ENCODE measurements at regions not wholly inside any gene's neighbourhood (a gene's known extent, or its start where the extent isn't known, plus 50 kb on each side); places are given as distances from the start of the nearest gene placed in this dataset.

DNA sequence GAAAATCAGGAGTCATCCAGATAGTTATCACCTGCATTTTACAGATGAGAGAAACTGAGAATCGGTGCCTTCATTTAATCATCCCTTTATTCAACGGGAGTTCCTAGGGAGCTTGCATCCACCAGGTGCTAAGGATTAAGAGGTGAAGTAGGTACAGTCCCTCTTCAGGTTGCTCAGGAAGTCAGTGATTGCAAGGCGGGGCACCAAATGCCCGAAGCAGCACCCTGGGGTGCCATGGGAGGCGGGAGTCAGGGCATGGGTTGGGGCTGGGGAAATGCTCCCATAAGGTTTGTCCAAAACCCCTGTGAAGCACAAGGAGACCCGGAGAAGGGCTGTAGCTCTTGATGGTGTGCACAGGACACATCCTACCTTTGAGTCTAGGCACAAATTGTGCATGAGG, 98.8 kb upstream of the KLF4 start:
- Histone ChIP-seq H2BK120ac (ENCODE audit: low read depth, low read length) (no peak overlapping the region), H2BK5ac (ENCODE audit: low read depth, low read length, poor library complexity, severe bottlenecking) (no peak overlapping the region), H3K36me3 (ENCODE audit: control insufficient read depth in 1 of 2, insufficient read depth in 2 of 2, low read depth in 1 of 2, low read length in 2 of 2) (no peaks in the 10 kb centered on the region), H2AFZ (ENCODE audit: low read depth, low read length) (no peak overlapping the region), H3K14ac (ENCODE audit: low read length in 2 of 2) (no peak overlapping the region), H3K9ac (ENCODE audit: low read length) (no peak overlapping the region), H4K8ac (ENCODE audit: low read length) (no peak overlapping the region), H3K18ac (ENCODE audit: low read depth in 1 of 2, low read length in 2 of 2) (no peak overlapping the region), H3K27me3 (ENCODE audit: control insufficient read depth in 1 of 2, insufficient read depth in 1 of 2, low read length in 2 of 2) (peaks cover 10 to 23% of the 10 kb centered on the region in 2 experiments), H3K79me1 (replicated peaks; ENCODE audit: low read length, poor library complexity, severe bottlenecking) (no peaks in the 10 kb centered on the region), H3K4me1 (ENCODE audit: control insufficient read depth, insufficient read depth, low read depth, low read length) (no peaks in the 10 kb centered on the region), H3K23ac (ENCODE audit: low read length in 2 of 2) (no peak overlapping the region), H3K4ac (ENCODE audit: low read depth in 1 of 2, low read length in 2 of 2) (no peak overlapping the region), H2BK15ac (ENCODE audit: low read depth, poor library complexity, severe bottlenecking) (no peak overlapping the region), H3K27ac (ENCODE audit: low read length, poor library complexity, severe bottlenecking) (no peak overlapping the region), H2AK5ac (ENCODE audit: low read length, severe bottlenecking) (no peak overlapping the region), H4K91ac (ENCODE audit: low read length) (no peak overlapping the region), H3K4me3 (ENCODE audit: insufficient read depth in 1 of 2, low read depth in 1 of 2, low read length in 2 of 2) (no peak overlapping the region), H3K4me2 (ENCODE audit: low read length, poor library complexity, severe bottlenecking) (no peak overlapping the region), H2BK12ac (ENCODE audit: low read length in 2 of 2) (no peak overlapping the region), H3K9me3 (ENCODE audit: control insufficient read depth, low read length) (no peaks in the 10 kb centered on the region)
- no peak for DNase-seq
- WGBS: 85% methylated on average over 6 of the region's 6 CpGs

DNA sequence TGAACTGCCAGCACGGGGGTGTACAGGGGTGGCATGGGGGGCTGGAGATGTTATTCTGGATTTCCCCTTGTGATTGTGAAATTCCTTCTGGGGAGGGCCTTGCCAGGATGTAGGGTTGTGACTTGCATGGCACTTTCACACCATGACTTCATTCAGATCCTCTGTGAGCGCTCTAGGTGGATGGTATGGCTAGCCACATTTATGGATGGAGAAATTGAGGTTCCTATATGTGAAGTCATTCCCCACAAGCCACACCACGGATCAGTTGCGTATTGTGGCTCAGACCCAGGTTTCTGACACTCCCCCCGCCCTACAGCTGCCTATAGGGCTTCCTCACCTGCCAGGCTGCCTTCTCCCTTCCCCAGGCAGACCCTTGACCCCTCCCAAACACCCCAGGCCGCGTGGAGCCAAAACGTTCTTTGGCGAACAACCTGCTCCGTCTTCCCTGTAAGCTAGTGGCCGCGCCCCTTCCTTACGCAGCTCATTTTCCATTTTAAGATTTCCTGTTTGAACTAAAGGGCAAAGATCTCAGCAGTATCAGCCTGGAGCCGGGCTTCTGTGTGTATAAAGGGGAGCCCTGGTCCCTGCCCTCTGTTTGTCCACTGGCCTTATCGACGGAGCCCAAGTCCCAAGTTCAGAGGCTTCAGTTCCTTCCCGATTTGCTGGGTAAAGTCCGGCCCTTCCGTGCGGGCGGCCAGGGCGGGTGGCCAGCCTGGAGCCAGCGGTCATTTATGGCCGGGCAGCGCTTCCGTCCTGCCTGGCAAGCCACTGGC, 97.8 kb upstream of the KLF4 start:
- Histone ChIP-seq H3K9me3 (ENCODE audit: control insufficient read depth, low read length) (no peaks in the 10 kb centered on the region), H3K36me3 (ENCODE audit: control insufficient read depth in 1 of 2, insufficient read depth in 2 of 2, low read depth in 1 of 2, low read length in 2 of 2) (no peaks in the 10 kb centered on the region), H4K91ac (ENCODE audit: low read length) (no peak overlapping the region), H3K27me3 (ENCODE audit: control insufficient read depth in 1 of 2, insufficient read depth in 1 of 2, low read length in 2 of 2) (peaks cover 10 to 23% of the 10 kb centered on the region in 2 experiments), H2BK12ac (ENCODE audit: low read length in 2 of 2) (no peak overlapping the region), H2AK5ac (ENCODE audit: low read length, severe bottlenecking) (no peak overlapping the region), H3K4ac (ENCODE audit: low read depth in 1 of 2, low read length in 2 of 2) (no peak overlapping the region), H2BK120ac (ENCODE audit: low read depth, low read length) (no peak overlapping the region), H4K8ac (ENCODE audit: low read length) (no peak overlapping the region), H2AFZ (ENCODE audit: low read depth, low read length) (no peak overlapping the region), H3K79me1 (replicated peaks; ENCODE audit: low read length, poor library complexity, severe bottlenecking) (no peaks in the 10 kb centered on the region), H3K27ac (ENCODE audit: low read length, poor library complexity, severe bottlenecking) (no peak overlapping the region), H2BK5ac (ENCODE audit: low read depth, low read length, poor library complexity, severe bottlenecking) (no peak overlapping the region), H3K4me2 (ENCODE audit: low read length, poor library complexity, severe bottlenecking) (no peak overlapping the region), H2BK15ac (ENCODE audit: low read depth, poor library complexity, severe bottlenecking) (no peak overlapping the region), H3K18ac (ENCODE audit: low read depth in 1 of 2, low read length in 2 of 2) (no peak overlapping the region), H3K14ac (ENCODE audit: low read length in 2 of 2) (no peak overlapping the region), H3K4me3 (ENCODE audit: insufficient read depth in 1 of 2, low read depth in 1 of 2, low read length in 2 of 2) (no peak overlapping the region), H3K4me1 (ENCODE audit: control insufficient read depth, insufficient read depth, low read depth, low read length) (no peaks in the 10 kb centered on the region), H3K9ac (ENCODE audit: low read length) (no peak overlapping the region), H3K23ac (ENCODE audit: low read length in 2 of 2) (no peak overlapping the region)
- DNase-seq: no peak
- WGBS: 87% methylated on average over 26 of the region's 26 CpGs

GRCh38 chr9:107586493-107586892, 96.9 kb upstream of the KLF4 start:
- DNase-seq: no peak
- Histone ChIP-seq H2BK12ac (ENCODE audit: low read length in 2 of 2) (no peak overlapping the region), H3K18ac (ENCODE audit: low read depth in 1 of 2, low read length in 2 of 2) (no peak overlapping the region), H3K4me1 (ENCODE audit: control insufficient read depth, insufficient read depth, low read depth, low read length) (no peaks in the 10 kb centered on the region), H3K4me3 (ENCODE audit: insufficient read depth in 1 of 2, low read depth in 1 of 2, low read length in 2 of 2) (no peak overlapping the region), H2BK15ac (ENCODE audit: low read depth, poor library complexity, severe bottlenecking) (no peak overlapping the region), H2AFZ (ENCODE audit: low read depth, low read length) (no peak overlapping the region), H3K9ac (ENCODE audit: low read length) (no peak overlapping the region), H3K27me3 (ENCODE audit: control insufficient read depth in 1 of 2, insufficient read depth in 1 of 2, low read length in 2 of 2) (peaks cover 10 to 23% of the 10 kb centered on the region in 2 experiments), H2AK5ac (ENCODE audit: low read length, severe bottlenecking) (no peak overlapping the region), H3K27ac (ENCODE audit: low read length, poor library complexity, severe bottlenecking) (no peak overlapping the region), H2BK120ac (ENCODE audit: low read depth, low read length) (no peak overlapping the region), H4K8ac (ENCODE audit: low read length) (no peak overlapping the region), H3K36me3 (ENCODE audit: control insufficient read depth in 1 of 2, insufficient read depth in 2 of 2, low read depth in 1 of 2, low read length in 2 of 2) (no peaks in the 10 kb centered on the region), H3K9me3 (ENCODE audit: control insufficient read depth, low read length) (no peaks in the 10 kb centered on the region), H3K4ac (ENCODE audit: low read depth in 1 of 2, low read length in 2 of 2) (no peak overlapping the region), H2BK5ac (ENCODE audit: low read depth, low read length, poor library complexity, severe bottlenecking) (no peak overlapping the region), H3K23ac (ENCODE audit: low read length in 2 of 2) (no peak overlapping the region), H3K14ac (ENCODE audit: low read length in 2 of 2) (no peak overlapping the region), H3K4me2 (ENCODE audit: low read length, poor library complexity, severe bottlenecking) (no peak overlapping the region), H4K91ac (ENCODE audit: low read length) (no peak overlapping the region), H3K79me1 (replicated peaks; ENCODE audit: low read length, poor library complexity, severe bottlenecking) (no peaks in the 10 kb centered on the region)
- 77% methylated on average over 2 of the region's 3 CpGs for WGBS

DNA sequence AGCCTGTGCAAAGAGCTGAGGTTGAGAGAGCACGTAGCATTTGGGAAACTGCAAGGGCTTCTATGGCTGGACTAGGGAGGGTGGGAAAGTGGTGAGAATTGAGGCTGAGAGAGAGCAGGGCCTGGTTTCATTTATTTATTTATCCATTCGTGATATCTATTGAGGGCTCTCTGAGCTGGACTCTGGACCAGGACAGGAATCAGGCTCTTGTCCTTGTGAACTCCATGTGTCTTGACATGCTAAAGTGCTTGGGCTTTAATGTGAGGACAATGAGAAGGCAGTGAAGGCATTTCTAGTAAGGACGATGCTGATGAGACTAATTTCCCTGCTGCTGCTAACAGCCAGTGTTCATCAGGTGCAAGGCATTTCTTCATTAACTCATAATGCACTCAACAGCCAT, 95.9 kb upstream of the KLF4 start:
- Histone ChIP-seq H2BK5ac (ENCODE audit: low read depth, low read length, poor library complexity, severe bottlenecking) (no peak overlapping the region), H2BK12ac (ENCODE audit: low read length in 2 of 2) (no peak overlapping the region), H3K79me1 (replicated peaks; ENCODE audit: low read length, poor library complexity, severe bottlenecking) (no peaks in the 10 kb centered on the region), H3K4ac (ENCODE audit: low read depth in 1 of 2, low read length in 2 of 2) (no peak overlapping the region), H3K18ac (ENCODE audit: low read depth in 1 of 2, low read length in 2 of 2) (no peak overlapping the region), H2AFZ (ENCODE audit: low read depth, low read length) (no peak overlapping the region), H4K8ac (ENCODE audit: low read length) (no peak overlapping the region), H3K4me3 (ENCODE audit: insufficient read depth in 1 of 2, low read depth in 1 of 2, low read length in 2 of 2) (no peak overlapping the region), H3K9me3 (ENCODE audit: control insufficient read depth, low read length) (no peaks in the 10 kb centered on the region), H3K4me2 (ENCODE audit: low read length, poor library complexity, severe bottlenecking) (no peak overlapping the region), H3K4me1 (ENCODE audit: control insufficient read depth, insufficient read depth, low read depth, low read length) (no peaks in the 10 kb centered on the region), H3K27me3 (ENCODE audit: control insufficient read depth in 1 of 2, insufficient read depth in 1 of 2, low read length in 2 of 2) (peaks cover 10 to 23% of the 10 kb centered on the region in 2 experiments), H2AK5ac (ENCODE audit: low read length, severe bottlenecking) (no peak overlapping the region), H2BK120ac (ENCODE audit: low read depth, low read length) (no peak overlapping the region), H3K23ac (ENCODE audit: low read length in 2 of 2) (no peak overlapping the region), H3K36me3 (ENCODE audit: control insufficient read depth in 1 of 2, insufficient read depth in 2 of 2, low read depth in 1 of 2, low read length in 2 of 2) (no peaks in the 10 kb centered on the region), H2BK15ac (ENCODE audit: low read depth, poor library complexity, severe bottlenecking) (no peak overlapping the region), H4K91ac (ENCODE audit: low read length) (no peak overlapping the region), H3K9ac (ENCODE audit: low read length) (no peak overlapping the region), H3K27ac (ENCODE audit: low read length, poor library complexity, severe bottlenecking) (no peak overlapping the region), H3K14ac (ENCODE audit: low read length in 2 of 2) (no peak overlapping the region)
- DNase-seq: no peak
- 84% methylated on average over 2 of the region's 3 CpGs for WGBS
